Panc1 (cell line): ENCODE measurements at regions not wholly inside any gene's neighbourhood (a gene's known extent, or its start where the extent isn't known, plus 50 kb on each side); places are given as distances from the start of the nearest gene placed in this dataset.

Experiments used
- POLR2AphosphoS5 ChIP-seq: IDR thresholded peaks from 2 replicates; pipeline ENCODE4 v1.6.1; 2012; ENCODE audit warnings: mild to moderate bottlenecking, low read depth, low read length, moderate library complexity
- SIN3A ChIP-seq: IDR thresholded peaks from 2 replicates; pipeline ENCODE4 v1.6.1; 2012; ENCODE audit warnings: low read depth, mild to moderate bottlenecking, low read length, moderate library complexity, borderline replicate concordance; ENCODE audit not compliant: insufficient read depth
- TCF7L2 ChIP-seq: IDR thresholded peaks from 2 replicates; pipeline ENCODE4 v1.6.1; 2011; ENCODE audit warnings: mild to moderate bottlenecking, low read depth, low read length, inconsistent platforms
- TF ChIP-seq, protein P1 (sequence below): fragments of 450-650 bp; IDR thresholded peaks from 2 replicates; pipeline ENCODE4 v1.5.1; 2017; ENCODE audit warnings: mild to moderate bottlenecking
- TF ChIP-seq, protein P2 (sequence below), 2 experiments: IDR thresholded peaks; 2 replicates each; pipeline ENCODE4 v1.6.1; 2011 to 2012; ENCODE audit warnings: low read depth in 2 of 2, control low read depth in 1 of 2, low read length in 1 of 2, mild to moderate bottlenecking in 1 of 2, moderate library complexity in 1 of 2; ENCODE audit not compliant: insufficient read depth in 1 of 2

DNA sequence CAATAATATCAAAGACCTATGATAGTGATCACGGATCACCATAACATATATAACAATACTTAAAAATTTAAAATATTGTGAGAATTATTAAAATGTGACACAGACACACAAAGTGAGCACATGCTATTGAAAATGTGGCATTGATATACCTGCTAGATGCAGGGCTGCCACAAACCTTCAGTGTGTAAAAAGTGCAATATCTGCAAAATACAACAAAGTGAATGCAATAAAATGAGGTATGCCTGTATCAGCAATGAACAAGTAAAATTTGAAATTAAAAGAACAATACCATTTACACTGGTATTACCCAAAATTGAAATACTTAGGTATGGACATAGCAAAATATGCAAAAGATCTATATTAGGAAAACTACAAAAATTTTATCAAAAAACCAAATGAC is 1217.8 kb upstream of the PCDH20 start:
- TF ChIP-seq, protein P1, sequence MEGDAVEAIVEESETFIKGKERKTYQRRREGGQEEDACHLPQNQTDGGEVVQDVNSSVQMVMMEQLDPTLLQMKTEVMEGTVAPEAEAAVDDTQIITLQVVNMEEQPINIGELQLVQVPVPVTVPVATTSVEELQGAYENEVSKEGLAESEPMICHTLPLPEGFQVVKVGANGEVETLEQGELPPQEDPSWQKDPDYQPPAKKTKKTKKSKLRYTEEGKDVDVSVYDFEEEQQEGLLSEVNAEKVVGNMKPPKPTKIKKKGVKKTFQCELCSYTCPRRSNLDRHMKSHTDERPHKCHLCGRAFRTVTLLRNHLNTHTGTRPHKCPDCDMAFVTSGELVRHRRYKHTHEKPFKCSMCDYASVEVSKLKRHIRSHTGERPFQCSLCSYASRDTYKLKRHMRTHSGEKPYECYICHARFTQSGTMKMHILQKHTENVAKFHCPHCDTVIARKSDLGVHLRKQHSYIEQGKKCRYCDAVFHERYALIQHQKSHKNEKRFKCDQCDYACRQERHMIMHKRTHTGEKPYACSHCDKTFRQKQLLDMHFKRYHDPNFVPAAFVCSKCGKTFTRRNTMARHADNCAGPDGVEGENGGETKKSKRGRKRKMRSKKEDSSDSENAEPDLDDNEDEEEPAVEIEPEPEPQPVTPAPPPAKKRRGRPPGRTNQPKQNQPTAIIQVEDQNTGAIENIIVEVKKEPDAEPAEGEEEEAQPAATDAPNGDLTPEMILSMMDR, result no peak
- TF ChIP-seq POLR2AphosphoS5 (no peak), TCF7L2 (no peak), SIN3A (no peak)
- TF ChIP-seq, protein P2, sequence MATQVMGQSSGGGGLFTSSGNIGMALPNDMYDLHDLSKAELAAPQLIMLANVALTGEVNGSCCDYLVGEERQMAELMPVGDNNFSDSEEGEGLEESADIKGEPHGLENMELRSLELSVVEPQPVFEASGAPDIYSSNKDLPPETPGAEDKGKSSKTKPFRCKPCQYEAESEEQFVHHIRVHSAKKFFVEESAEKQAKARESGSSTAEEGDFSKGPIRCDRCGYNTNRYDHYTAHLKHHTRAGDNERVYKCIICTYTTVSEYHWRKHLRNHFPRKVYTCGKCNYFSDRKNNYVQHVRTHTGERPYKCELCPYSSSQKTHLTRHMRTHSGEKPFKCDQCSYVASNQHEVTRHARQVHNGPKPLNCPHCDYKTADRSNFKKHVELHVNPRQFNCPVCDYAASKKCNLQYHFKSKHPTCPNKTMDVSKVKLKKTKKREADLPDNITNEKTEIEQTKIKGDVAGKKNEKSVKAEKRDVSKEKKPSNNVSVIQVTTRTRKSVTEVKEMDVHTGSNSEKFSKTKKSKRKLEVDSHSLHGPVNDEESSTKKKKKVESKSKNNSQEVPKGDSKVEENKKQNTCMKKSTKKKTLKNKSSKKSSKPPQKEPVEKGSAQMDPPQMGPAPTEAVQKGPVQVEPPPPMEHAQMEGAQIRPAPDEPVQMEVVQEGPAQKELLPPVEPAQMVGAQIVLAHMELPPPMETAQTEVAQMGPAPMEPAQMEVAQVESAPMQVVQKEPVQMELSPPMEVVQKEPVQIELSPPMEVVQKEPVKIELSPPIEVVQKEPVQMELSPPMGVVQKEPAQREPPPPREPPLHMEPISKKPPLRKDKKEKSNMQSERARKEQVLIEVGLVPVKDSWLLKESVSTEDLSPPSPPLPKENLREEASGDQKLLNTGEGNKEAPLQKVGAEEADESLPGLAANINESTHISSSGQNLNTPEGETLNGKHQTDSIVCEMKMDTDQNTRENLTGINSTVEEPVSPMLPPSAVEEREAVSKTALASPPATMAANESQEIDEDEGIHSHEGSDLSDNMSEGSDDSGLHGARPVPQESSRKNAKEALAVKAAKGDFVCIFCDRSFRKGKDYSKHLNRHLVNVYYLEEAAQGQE (IDR thresholded peaks at IDR 0.05; ENCODE audit: insufficient read depth in 1 of 2, low read depth in 2 of 2, low read length in 1 of 2), result no peak
